ENCODE measurements at regions not wholly inside any gene's neighbourhood (a gene's known extent, or its start where the extent isn't known, plus 50 kb on each side); places are given as distances from the start of the nearest gene placed in this dataset.

- BruUV-seq (replicated peaks), result no TSS peak
- in situ Hi-C loops (cut with MboI) (no loop called here), intact Hi-C loops (cut with micrococcal nuclease) (loop anchor here (10.0 kb wide), 1 partner anchor 820 kb away; no protein-coding TSS in a partner anchor)
- peak overlapping the region; percentile 37 for H2AFZ ChIP-seq (ENCODE audit: low read depth, low read length)
- no peaks in the 10 kb centered on the region for H3K9me3 ChIP-seq (replicated peaks; ENCODE audit: control insufficient read depth, insufficient read depth, low read depth, low read length)
- CTCF ChIA-PET (ENCODE audit: low intra/inter-chr PET ratio), result no interaction called here
- WGBS (ENCODE audit: insufficient coverage, low coverage, missing lambda C conversion rate), result 15% methylated on average over 3 of the region's 3 CpGs
- H3K36me3 ChIP-seq (ENCODE audit: control insufficient read depth, insufficient read depth, low read length), result no peaks in the 10 kb centered on the region
- no peaks in the 10 kb centered on the region for H3K4me1 ChIP-seq (replicated peaks in 1 of 2; ENCODE audit: control insufficient read depth in 2 of 2, insufficient read depth in 2 of 2, low read length in 2 of 2)
- H3K4me2 ChIP-seq (ENCODE audit: insufficient read depth, low read length), result no peak overlapping the region
- DNase-seq (ENCODE audit: extremely low read depth in 1 of 4, low spot score in 3 of 4), result peak; percentile 10 to 37 (median 21)
- no peak for FAIRE-seq
- no peak overlapping the region for H3K4me3 ChIP-seq
- H3K79me2 ChIP-seq (ENCODE audit: control insufficient read depth, insufficient read depth, low read length), result no peaks in the 10 kb centered on the region
- H3K27ac ChIP-seq (ENCODE audit: extremely low read depth, low read depth, low read length), result no peak overlapping the region
- no peak overlapping the region for H3K9ac ChIP-seq (ENCODE audit: insufficient read depth in 1 of 2, low read depth in 2 of 2, low read length in 2 of 2)
- no peaks in the 10 kb centered on the region for H3K27me3 ChIP-seq (ENCODE audit: control insufficient read depth in 2 of 2, insufficient read depth in 2 of 2, low read length in 2 of 2)
- POLR2A ChIA-PET, result no interaction called here
- ATAC-seq, result peak; percentile 81
- no peaks in the 10 kb centered on the region for H4K20me1 ChIP-seq (replicated peaks; ENCODE audit: control insufficient read depth, insufficient read depth, low read length)
- H3K9me1 ChIP-seq (ENCODE audit: control insufficient read depth, insufficient read depth, low read length), result no peaks in the 10 kb centered on the region
- TF ChIP-seq CREB3 (tag; conservative IDR thresholded peaks at IDR 0.05; ENCODE audit: low read depth) (no peak), RAD21 (CRISPR knock-in tag; conservative IDR thresholded peaks at IDR 0.05 in 1 of 2, IDR thresholded peaks at IDR 0.05 in 1 of 2) (peak; percentile 76 to 80), FOXJ2 (tag; IDR thresholded peaks at IDR 0.05) (peak; percentile 34; the same call in 1 of the 2 replicates), FOXK2 (conservative IDR thresholded peaks at IDR 0.05 in 1 of 2, IDR thresholded peaks at IDR 0.05 in 1 of 2; ENCODE audit: low read depth in 2 of 2) (0 out of 4 replicates have a peak, but pooled peaks of 1 of the 2 experiments have one; percentile 15), SMC3 (conservative IDR thresholded peaks at IDR 0.05; ENCODE audit: insufficient read depth, low read depth, low read length) (peak; percentile 29; the same call in 1 of the 2 replicates), CEBPG (CRISPR knock-in tag; IDR thresholded peaks at IDR 0.05) (no peak), CEBPG (tag; conservative IDR thresholded peaks at IDR 0.05 in 1 of 2, IDR thresholded peaks at IDR 0.05 in 1 of 2) (no peak)
- TF ChIP-seq, protein P1, sequence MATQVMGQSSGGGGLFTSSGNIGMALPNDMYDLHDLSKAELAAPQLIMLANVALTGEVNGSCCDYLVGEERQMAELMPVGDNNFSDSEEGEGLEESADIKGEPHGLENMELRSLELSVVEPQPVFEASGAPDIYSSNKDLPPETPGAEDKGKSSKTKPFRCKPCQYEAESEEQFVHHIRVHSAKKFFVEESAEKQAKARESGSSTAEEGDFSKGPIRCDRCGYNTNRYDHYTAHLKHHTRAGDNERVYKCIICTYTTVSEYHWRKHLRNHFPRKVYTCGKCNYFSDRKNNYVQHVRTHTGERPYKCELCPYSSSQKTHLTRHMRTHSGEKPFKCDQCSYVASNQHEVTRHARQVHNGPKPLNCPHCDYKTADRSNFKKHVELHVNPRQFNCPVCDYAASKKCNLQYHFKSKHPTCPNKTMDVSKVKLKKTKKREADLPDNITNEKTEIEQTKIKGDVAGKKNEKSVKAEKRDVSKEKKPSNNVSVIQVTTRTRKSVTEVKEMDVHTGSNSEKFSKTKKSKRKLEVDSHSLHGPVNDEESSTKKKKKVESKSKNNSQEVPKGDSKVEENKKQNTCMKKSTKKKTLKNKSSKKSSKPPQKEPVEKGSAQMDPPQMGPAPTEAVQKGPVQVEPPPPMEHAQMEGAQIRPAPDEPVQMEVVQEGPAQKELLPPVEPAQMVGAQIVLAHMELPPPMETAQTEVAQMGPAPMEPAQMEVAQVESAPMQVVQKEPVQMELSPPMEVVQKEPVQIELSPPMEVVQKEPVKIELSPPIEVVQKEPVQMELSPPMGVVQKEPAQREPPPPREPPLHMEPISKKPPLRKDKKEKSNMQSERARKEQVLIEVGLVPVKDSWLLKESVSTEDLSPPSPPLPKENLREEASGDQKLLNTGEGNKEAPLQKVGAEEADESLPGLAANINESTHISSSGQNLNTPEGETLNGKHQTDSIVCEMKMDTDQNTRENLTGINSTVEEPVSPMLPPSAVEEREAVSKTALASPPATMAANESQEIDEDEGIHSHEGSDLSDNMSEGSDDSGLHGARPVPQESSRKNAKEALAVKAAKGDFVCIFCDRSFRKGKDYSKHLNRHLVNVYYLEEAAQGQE (IDR thresholded peaks at IDR 0.05; ENCODE audit: borderline replicate concordance), result peak; percentile 52; the same call in 1 of the 2 replicates
- TF ChIP-seq, protein P1 (CRISPR knock-in tag; IDR thresholded peaks at IDR 0.05; ENCODE audit: low read depth), result no peak
- TF ChIP-seq, protein P2, sequence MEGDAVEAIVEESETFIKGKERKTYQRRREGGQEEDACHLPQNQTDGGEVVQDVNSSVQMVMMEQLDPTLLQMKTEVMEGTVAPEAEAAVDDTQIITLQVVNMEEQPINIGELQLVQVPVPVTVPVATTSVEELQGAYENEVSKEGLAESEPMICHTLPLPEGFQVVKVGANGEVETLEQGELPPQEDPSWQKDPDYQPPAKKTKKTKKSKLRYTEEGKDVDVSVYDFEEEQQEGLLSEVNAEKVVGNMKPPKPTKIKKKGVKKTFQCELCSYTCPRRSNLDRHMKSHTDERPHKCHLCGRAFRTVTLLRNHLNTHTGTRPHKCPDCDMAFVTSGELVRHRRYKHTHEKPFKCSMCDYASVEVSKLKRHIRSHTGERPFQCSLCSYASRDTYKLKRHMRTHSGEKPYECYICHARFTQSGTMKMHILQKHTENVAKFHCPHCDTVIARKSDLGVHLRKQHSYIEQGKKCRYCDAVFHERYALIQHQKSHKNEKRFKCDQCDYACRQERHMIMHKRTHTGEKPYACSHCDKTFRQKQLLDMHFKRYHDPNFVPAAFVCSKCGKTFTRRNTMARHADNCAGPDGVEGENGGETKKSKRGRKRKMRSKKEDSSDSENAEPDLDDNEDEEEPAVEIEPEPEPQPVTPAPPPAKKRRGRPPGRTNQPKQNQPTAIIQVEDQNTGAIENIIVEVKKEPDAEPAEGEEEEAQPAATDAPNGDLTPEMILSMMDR (IDR thresholded peaks at IDR 0.05 in 2 of 3, conservative IDR thresholded peaks at IDR 0.05 in 1 of 3; ENCODE audit: insufficient read depth in 2 of 3, low read depth in 1 of 3, low read length in 3 of 3), result peak; percentile 29 to 63 (median 43); a peak in 5 of 6 replicates
Measured at GRCh38 chr12:24025153-24025798, 75.8 kb upstream of the SOX5 start.
